GM18861 (cell line): ENCODE measurements at regions not wholly inside any gene's neighbourhood (a gene's known extent, or its start where the extent isn't known, plus 50 kb on each side); places are given as distances from the start of the nearest gene placed in this dataset.

Experiments used
- ATAC-seq: cut with Tn5 transposase; IDR thresholded peaks from one replicate; pipeline ENCODE4 v1.9.1; 2021; ENCODE audit not compliant: unreplicated experiment

DNA sequence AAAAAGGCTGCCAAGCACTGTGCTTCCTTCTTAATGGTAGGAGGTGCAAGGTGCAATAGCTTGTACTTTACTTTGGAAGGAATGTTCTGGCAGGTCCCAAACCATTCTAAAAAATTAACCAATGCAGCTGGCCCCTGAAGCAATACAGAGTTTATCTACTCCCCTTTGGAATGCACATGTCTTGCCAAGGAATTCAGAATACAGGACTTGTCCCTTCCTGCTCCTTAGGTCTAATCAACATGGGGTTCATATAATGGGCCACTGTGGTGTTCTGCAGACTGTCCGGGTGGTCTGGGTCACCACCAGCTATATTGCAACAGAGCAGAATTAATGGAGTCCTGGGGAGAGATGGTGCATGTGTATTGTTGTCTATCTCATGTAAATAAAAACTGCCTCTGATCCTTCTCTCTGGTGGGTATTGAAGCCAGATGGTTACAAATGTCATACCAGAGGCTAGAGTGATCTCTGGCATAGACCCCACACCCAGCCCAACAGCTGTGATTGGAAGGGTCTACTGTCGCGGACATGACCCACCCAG is 112.8 kb downstream of the RIPK4 start:
- ATAC-seq, result no peak

DNA sequence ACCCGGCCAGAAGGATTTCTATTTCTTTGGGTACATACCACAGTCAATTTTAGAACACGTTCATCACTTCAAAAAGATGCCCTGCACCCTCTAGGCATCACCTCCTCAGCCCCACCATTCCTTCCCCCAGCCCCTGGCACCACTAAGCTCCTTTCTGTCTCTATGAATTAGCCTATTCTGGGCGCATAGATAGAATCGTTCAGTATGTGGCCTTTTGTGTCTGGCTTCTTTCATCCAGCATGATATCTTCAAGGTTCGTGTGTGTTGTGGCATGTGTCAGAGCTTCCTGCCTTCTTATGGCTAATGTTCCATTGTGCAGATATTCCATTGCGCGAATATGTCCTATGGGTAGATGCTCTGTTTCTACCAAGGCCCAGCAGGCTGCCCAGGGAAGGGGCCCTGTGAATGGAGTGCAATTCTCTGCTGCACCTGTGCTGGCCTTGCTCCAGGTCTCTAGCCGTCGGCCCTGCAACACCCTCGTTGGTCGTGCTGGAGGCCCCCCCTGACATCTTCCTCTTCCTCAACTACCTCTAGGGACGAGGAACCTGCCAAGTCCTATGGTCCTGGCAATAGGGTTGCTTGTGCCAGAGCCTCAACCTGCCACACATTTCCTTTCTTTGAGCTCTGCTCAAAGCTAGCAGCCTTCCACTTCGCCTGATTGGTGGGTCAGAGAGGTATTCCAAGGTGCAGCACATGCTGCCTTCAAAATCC is 113.5 kb downstream of the RIPK4 start:
- ATAC-seq, result no peak

DNA sequence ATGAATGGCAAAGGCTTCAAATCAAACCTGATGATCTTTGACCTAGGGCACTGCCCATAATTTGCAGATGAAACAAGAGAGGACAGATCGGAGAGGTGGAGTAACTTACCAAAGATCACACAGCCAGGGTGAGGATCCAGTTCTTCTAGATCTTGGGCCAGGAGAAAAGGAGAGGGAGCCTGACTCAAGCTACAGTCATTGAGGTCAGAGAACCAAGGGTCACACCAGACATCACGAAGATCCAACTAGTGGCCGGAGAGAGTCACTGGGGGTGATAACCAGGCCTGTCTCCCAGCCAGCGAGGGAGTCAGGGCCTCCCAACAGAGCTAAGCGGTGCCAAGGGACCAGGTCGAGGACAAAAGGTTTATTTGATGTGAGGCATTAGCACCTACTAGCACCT is 115.0 kb downstream of the RIPK4 start:
- ATAC-seq, result no peak

DNA sequence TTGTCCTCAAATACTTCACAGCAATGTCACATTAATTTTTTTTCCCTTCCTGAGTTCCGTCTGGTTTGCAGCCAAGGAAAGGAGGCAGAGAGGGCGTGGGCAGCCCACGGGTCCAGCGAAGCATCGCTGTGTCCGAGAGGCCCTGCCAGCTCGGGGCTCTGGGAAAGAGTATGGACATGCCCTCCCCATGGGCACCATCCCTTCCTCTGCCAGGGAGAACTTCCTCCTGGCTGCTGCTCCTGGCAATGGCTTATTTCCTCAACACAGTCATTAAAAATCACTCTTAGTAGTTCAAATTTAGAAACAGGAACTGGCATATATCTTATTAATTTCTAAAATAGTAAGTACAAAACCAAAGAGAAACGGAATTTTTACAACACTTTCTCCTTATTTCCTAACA is 115.4 kb downstream of the RIPK4 start:
- ATAC-seq, result no peak

DNA sequence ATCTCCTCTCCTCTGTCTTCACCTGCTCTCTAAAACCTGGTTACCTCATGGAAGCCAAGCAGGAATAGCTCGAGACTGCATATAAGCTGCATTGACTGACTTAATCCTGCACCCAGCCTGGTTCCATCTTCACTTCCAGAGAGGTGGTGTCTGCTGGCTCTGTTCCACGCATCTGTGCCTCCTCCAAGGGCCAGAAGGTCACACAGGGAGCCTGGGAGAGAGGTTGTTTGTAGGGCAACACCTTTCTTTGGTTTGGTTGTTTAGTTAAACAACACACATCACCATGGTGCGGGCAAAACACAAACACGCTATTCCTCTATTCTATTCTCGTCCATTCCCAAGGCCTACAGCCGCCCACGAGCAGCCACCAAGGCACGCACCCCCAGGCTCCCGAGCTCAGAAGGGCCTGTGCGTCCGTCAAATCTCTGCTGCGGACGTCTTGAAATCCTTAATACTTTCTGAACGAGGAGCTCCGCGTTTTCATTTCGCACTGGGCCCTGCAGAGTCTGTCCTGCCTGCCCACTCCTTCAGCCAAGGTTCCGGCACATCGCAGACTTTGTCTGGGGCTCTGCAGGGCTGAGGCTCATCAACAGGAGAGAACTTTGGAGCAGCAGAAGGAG is 116.2 kb downstream of the RIPK4 start:
- ATAC-seq, result no peak

DNA sequence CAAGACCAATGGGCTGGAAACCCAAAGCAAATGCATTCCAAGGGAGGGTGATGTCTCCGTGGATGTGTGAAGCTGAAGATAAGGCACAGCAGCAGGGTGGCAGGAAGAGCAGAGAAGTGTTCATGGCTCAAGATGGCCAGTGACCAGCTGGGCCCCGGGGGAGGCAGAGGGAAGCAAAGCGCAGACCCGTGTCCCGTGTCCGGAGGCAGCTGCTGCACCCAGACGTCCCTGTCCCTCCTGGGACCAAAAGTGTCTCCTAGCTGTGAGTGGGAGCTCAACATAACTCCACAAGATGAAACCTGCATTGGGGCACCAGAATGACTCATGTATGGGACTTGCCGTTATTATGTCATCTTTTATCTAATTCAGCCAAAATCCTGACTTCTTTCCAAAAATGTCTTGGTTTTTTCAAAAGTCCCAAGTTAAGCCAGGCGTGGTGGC is 118.2 kb downstream of the RIPK4 start:
- ATAC-seq, result no peak

DNA sequence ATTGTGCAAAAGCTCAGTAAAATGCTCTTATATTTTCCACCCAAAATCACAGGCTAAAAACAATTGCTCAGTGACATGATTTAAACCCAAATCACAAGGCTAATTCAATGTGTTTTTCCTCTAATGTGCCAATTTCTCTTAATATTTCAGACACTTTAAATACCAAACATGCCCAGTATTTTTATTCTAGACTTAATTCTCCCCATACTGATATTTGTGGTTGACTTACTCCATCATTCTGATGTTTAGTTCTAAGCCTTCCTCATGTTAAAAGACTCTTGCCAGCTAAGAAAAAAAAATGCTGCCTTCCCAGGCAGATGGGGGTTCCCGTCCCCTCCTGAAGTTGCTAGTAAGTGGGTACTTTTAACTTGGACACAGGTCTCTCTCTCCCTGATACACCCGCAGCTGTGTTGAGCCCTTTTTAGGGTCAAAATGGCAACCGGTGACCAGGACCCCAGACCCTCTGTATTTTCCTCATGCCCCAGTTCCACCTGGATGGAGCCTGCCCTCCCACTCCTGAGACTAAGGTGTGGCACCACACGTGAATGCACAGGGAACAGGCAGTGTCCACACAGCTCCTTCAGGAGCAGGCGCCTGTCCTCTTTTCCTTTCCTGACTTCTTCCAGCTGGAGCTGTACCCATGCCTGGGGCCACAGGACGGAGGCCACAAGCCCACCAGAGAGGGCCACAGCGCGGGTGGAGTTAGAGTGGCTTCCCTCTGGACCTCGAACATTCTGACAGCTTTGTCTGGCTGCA is 118.9 kb downstream of the RIPK4 start:
- no peak for ATAC-seq

DNA sequence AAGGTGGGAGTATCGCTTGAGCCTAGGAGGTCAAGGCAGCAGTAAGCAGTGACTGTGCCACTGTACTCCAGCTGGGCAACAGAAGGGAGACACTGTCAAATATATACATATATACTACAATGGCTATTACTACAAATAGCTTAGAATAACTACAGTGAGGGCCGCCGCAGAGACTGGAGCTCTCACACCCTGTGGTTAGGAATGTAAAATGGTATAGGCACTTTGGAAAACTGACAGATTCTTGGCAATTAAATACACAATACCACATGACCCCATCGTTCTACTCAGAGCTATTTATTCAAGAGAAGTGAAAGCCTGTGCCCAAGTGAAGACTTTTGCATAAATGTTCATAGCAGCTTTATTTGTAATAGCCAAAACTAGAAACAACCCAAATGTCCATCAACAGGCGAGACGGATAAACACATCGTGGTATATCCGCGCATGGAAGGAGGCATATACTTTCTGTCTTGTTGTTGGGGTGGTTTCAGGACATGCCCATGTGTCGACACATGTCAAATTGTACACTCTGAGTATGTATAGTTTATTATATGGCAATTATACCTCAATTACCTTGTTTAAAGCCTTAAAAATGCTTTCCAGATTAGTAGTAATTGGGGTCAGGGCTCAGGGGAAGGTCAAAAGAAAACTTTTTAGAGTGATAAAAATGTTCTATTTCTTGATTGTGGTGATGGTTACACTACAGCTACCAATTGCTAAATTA is 123.4 kb downstream of the RIPK4 start:
- no peak for ATAC-seq

DNA sequence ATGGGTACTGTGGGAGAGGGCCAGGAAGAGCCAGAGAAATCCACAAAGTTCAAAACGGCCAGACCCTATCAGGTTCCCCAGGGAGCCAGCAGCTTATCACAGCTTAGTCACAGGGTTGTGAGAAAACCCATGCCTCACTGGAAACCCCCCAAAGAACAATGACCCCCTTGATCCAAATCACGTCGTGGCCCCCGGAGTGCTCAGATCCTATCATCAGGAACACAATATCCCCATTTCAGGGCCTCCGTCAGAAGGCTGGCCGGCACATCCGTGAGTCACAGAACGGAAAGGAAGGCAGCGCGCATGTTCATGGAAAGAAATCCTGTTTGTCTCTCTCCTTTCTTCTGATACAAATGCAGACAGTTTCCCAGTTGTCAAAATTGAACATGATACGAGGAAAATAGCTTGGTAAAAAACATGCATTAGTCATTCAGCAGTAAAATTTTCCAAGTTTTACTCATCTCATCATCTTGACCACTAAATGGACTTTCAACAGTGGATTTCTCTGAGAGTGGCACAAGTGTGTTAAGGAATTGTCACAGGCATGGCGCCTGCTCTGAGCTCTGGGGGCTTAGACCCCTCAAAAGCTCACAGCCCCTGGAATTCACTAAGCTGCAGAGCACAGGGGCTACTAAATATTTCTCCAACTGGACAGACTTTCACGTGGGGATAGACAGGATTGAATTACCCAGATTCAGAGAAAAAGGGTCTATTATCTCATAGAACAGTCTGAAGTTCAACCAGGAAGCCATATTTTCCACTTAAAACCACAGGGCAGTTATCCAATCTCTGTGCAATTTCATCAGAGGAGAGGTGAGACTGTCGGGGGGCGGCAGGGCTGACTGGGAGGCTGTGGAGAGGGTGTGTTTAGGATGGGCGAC is 124.8 kb downstream of the RIPK4 start:
- ATAC-seq, result no peak

DNA sequence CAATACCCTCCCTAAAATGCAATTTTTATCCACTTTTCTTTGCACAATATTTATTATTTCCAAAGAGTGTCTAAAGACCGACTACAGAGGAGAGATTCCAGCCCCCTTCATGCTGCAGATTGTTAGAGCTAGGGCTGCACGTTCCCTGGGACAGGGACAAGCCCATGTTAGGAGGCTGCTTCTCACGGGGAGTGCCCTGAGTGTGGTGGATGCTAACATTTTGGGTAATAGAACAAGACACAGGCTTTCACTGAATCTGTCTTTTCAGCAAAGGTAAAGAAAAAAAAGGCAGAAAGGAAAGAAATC is 125.4 kb downstream of the RIPK4 start:
- ATAC-seq, result no peak

DNA sequence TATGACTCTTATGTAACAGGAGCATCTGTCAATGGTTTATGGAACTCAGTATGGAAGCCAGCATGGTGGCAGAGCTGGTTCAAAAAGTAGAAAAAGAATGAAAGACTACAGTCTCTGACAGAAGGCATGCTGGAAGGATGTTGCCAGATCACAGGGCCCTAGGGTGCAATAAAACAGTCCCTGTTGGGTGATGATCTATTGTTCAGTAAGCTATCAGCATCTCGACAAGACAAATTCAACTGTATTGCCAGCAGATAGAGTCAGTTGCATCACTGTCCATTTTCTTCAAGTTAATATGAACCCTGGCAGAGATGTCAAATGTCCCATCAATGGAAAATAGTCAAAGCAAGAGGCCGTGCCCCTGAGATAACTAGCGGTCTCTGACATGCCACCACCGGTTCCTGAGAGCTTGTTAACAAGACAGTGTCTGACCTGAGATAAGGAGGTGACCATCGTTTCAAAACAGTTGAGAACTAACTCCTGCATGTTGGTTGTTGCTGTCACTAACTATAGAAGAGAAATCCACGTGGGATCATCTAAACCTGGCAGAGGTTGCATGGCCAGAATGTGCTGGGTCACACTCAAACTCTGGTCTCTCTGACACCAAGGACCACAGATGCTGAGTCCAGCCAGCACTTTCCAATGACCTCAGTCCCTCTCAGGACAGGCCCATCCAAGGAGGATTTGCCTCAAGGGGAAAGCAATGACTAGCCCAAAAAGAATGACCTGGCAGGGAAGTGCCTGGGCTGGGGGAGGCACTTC is 125.9 kb downstream of the RIPK4 start:
- ATAC-seq, result no peak

DNA sequence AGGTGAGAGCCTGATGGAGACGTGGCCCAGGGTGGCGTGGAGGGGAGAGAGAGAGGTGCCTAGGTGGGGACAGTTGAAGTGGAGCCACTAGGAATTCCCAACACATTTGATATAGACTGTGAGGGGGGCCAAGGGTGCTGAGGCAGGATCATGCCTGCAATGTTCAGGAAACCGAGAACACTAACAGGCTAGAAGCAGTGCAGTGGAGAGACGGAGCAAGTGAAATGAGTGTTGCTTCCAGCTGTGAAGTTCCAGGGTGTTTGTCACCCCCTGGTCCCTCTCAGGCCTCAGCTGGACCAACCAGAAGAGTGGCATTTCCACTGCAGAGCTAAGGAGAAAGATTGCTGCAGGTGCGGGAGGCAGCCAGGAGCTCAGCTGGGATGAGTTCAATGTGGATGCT is 127.1 kb downstream of the RIPK4 start:
- ATAC-seq, result no peak

DNA sequence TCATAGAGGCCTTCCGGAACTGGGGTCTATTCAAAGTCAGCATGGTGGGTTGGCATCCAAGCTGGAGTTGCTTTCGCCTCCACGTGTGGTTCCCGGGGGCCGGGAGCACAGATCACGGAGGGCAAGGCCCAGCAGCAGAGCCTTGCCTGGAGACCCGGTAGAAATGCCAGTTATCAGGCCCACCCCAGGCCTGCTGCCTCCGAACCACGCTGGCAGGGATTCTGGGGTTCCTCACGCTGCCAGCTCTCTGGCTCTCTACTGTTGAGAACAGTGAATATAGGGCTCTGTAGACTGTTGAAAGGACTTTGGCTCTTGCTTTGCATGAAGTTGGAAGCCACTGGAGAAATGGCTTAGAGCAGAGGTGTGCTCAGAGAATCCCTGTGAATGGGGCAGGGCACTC is 127.5 kb downstream of the RIPK4 start:
- ATAC-seq, result no peak

DNA sequence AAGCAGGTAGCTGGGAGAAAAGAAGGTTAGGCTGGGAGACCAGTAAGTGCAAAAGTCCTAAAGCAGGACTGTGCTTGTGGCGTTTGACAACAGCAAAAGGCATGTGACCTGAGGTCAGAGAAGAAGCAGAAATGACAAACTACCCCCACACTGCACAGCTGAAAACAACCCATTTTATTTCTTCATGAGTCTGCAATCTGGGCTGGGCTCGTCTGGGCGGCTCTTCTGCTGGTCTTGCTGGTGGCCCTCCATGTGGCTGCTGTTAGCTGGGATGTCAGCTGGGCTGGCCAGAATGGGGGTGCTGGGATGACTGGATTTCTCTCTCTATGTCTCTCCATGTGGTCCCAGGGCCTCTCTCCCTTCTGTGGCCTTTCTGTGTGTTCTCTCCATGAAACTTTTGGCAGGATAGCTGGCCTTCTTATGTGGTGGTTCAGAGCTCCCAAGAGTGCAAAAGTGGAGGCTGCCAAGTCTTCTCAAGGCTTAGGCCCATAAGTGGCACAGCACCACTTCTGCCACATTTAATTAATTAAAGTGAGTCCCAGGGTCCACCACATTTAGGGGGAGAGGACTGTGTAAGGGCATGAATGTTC is 128.6 kb downstream of the RIPK4 start:
- no peak for ATAC-seq

DNA sequence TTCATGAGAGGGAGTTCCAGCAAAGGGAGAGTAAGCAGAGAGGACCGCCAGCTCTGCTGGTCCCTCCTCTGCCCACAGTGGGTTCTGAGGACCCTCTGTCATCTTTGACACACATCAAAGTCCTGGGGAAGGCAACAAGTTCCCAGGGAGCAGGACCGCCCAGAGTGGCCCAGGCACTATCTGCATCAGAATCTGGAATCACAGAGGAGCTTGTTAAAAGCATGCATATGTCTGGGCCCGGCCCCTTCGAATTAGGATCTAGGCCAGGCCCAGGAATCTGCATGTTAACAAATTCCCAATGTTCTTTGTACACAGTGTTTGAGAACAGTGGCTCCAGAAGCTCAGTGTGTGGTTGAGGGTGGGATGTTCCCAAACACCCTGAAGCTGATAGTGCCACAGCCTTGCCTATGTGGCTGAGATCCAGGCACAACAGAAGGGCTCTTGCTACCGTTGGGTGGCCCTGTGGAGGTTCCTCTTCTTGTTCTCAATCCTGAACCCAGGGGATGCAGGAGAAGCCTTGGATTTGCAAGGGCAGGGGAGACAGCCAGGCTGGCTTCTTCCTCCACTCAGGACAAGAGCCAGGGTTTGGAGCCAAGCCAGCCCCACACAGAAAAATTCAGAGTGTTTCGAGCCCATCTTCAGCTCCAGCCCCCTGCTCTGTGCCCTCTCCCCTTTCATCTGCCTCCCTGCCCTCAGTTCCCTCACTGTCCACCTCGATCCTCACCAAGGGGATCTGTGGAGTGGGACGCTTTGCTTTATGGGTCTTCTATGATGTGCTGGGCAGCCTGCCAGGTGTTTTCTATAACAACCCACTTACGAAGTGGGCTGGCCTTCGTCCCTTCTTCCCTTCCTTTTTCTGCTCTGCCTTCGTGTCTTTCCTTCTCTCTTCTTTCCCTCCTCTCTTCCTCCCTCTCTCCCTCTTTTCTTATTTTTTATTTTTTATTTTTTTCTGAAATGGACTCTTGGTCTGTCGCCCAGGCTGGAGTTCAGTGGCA is 129.0 kb upstream of the TMPRSS2 start:
- ATAC-seq, result no peak

DNA sequence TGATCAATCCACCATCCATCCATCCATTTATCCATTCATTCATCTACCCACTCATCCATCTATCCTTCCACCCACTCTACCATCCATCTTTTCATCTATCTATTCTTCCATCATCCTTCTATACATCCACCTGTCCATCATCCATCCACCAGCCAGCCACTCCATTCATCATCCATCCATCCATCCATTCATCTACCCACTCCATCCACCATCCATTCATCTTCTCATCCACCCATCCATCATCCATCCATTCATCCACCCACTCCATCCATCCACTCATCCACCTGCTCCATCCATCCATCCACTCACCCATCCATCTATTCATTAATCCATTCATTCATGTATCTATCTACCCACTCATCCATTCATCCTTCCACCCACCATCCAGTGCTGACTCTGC is 127.9 kb upstream of the TMPRSS2 start:
- ATAC-seq, result no peak

DNA sequence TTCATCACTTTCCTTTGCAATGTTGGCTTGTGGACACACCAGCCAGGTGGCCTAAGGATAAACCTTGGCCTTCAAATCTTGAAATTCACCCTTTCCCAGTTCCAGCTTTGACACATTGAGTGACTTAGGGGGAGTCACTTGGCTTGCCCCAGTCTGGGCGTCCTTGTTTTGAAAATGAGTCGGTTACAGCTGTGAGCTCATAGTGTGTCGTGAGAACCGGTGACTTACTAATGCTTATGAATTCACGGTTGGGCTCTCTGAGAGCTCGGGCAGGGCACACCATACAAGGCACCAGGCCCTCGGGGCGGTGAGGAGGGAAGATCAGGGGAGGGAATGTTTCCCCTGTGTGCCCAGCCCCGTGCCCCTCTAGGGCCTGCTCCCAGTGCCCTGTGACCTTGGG is 126.9 kb upstream of the TMPRSS2 start:
- no peak for ATAC-seq

DNA sequence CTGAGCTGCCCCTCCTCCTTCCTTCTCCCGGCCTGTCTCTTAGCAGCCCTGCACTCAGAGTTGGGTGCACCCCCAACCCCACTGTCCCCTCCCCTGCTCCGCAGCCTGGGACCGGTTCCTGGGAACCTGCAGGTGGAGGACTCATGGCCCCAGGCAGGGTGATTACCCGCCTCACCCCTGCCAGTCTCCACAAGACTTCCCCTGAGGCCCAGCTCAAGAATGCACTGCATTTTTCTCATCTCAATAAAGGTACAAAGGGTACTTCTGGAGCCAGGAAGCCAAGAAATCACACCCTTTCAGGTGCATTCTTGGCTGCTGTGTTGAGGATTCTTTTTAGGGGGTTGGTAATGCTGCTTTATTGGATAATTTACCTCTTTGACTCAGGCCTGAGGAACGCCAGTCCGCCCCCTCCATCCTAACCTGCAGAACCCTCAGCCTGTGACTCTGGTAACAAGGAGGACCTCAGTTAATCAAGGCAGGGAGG is 126.3 kb upstream of the TMPRSS2 start:
- no peak for ATAC-seq
